ENCODE measurements at regions not wholly inside any gene's neighbourhood (a gene's known extent, or its start where the extent isn't known, plus 50 kb on each side); places are given as distances from the start of the nearest gene placed in this dataset.
A peak's percentile ranks its signal among the peaks of the same experiment; 100 is the strongest.

- Histone ChIP-seq H3K4me1 (peaks cover 6 to 9% of the 10 kb centered on the region in 2 donors), H3K27ac (no peak overlapping the region), H3K4me3 (no peak overlapping the region), H3K27me3 (no peaks in the 10 kb centered on the region), H3K36me3 (no peaks in the 10 kb centered on the region), H3K9me3 (no peaks in the 10 kb centered on the region)
- TF ChIP-seq, protein P1, sequence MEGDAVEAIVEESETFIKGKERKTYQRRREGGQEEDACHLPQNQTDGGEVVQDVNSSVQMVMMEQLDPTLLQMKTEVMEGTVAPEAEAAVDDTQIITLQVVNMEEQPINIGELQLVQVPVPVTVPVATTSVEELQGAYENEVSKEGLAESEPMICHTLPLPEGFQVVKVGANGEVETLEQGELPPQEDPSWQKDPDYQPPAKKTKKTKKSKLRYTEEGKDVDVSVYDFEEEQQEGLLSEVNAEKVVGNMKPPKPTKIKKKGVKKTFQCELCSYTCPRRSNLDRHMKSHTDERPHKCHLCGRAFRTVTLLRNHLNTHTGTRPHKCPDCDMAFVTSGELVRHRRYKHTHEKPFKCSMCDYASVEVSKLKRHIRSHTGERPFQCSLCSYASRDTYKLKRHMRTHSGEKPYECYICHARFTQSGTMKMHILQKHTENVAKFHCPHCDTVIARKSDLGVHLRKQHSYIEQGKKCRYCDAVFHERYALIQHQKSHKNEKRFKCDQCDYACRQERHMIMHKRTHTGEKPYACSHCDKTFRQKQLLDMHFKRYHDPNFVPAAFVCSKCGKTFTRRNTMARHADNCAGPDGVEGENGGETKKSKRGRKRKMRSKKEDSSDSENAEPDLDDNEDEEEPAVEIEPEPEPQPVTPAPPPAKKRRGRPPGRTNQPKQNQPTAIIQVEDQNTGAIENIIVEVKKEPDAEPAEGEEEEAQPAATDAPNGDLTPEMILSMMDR (IDR thresholded peaks at IDR 0.05 in 4 of 5, conservative IDR thresholded peaks at IDR 0.05 in 1 of 5), result no peak
- no peak for TF ChIP-seq POLR2A (IDR thresholded peaks at IDR 0.05)
- intact Hi-C loops (cut with DNase I; ENCODE audit: low total_unique reads), result no loop called here
- DNase-seq (no peak), ATAC-seq (no peak)
- in situ Hi-C loops (cut with MboI; ENCODE audit: low sequenced_read_pairs in 4 of 4), result no loop called here
Measured at GRCh38 chr13:111011899-111012298, 97.0 kb upstream of the ANKRD10 start.

GRCh38 chr13:111008351-111008750, 93.5 kb upstream of the ANKRD10 start:
- H3K27ac ChIP-seq, result peak overlapping the region; percentile 2 to 98 (median 82)

GRCh38 chr13:111007209-111007608, 92.3 kb upstream of the ANKRD10 start:
- Histone ChIP-seq H3K4me3 (peak overlapping the region in 1 of 4 donors; percentile 14), H3K27ac (peak overlapping the region; percentile 79 to 98 (median 84)), H3K36me3 (no peaks in the 10 kb centered on the region), H3K27me3 (no peaks in the 10 kb centered on the region), H3K4me1 (peaks cover 16 to 33% of the 10 kb centered on the region in 2 donors), H3K9me3 (no peaks in the 10 kb centered on the region)
- in situ Hi-C loops (cut with MboI; ENCODE audit: low sequenced_read_pairs in 4 of 4), result no loop called here
- TF ChIP-seq, protein P1 (IDR thresholded peaks at IDR 0.05 in 4 of 5, conservative IDR thresholded peaks at IDR 0.05 in 1 of 5), result no peak
- no peak for TF ChIP-seq POLR2A (IDR thresholded peaks at IDR 0.05)
- no peak for DNase-seq
- intact Hi-C loops (cut with DNase I; ENCODE audit: low total_unique reads), result loop anchor here (2.0 kb wide), 1 partner anchor 92 kb away; the partner anchor contains the start of gene ANKRD10
- no peak for ATAC-seq

More at GRCh38 chr13:111008351-111008750, 93.5 kb upstream of the ANKRD10 start:
- Histone ChIP-seq H3K4me3 (no peak overlapping the region), H3K9me3 (no peaks in the 10 kb centered on the region), H3K4me1 (peaks cover 16 to 33% of the 10 kb centered on the region in 2 donors), H3K27me3 (no peaks in the 10 kb centered on the region), H3K36me3 (no peaks in the 10 kb centered on the region)
- DNase-seq (no peak), ATAC-seq (no peak)
- in situ Hi-C loops (cut with MboI; ENCODE audit: low sequenced_read_pairs in 4 of 4), result no loop called here
- intact Hi-C loops (cut with DNase I; ENCODE audit: low total_unique reads), result no loop called here
- TF ChIP-seq, protein P1 (IDR thresholded peaks at IDR 0.05 in 4 of 5, conservative IDR thresholded peaks at IDR 0.05 in 1 of 5), result no peak
- TF ChIP-seq POLR2A (IDR thresholded peaks at IDR 0.05), result no peak

DNA sequence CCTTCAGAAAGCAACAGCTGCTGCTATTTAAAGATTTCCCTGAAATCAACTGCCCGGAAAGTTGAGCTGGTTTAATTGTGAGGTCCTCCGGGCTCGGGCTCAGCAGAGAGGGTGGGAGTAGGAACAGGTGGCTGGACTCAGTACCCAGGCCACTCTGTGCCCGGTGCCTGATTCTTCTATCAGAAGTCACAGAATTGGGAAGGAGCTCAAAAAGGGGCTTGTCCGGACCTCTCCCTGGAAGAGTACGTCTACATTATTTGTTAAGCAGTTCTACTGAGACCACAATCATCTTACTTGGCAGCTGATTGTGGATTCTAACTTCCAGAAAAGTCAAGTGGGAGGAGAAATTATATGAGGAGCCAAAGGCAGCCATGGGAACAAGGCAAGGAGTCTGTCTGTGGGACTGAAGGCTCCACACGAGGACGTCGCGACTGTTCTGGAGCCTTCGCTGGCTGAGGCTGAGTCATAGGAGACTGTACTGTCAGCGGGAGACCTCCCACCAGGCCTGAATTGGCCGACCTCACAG, 91.7 kb upstream of the ANKRD10 start:
- ATAC-seq, result peak; percentile 90 to 92
- peak overlapping the region; percentile 79 to 98 (median 84) for H3K27ac ChIP-seq
- H3K9me3 ChIP-seq, result no peaks in the 10 kb centered on the region
- peak in 1 of 2 donors; percentile 57 for TF ChIP-seq POLR2A (IDR thresholded peaks at IDR 0.05)
- TF ChIP-seq, protein P1 (IDR thresholded peaks at IDR 0.05 in 4 of 5, conservative IDR thresholded peaks at IDR 0.05 in 1 of 5), result no peak
- peaks cover 16 to 33% of the 10 kb centered on the region in 2 donors for H3K4me1 ChIP-seq
- intact Hi-C loops (cut with DNase I; ENCODE audit: low total_unique reads), result loop anchor here (1.0 to 2.0 kb wide), 2 partner anchors 25 to 92 kb away; partner anchors contain the start of gene ANKRD10
- peak overlapping the region; percentile 0 to 14 (median 6) for H3K4me3 ChIP-seq
- no peaks in the 10 kb centered on the region for H3K36me3 ChIP-seq
- no peaks in the 10 kb centered on the region for H3K27me3 ChIP-seq
- in situ Hi-C loops (cut with MboI; ENCODE audit: low sequenced_read_pairs in 4 of 4), result no loop called here
- DNase-seq, result peak; percentile 64 to 69

Measured in gastrocnemius medialis (tissue), 4 donors.